ENCODE measurements at regions not wholly inside any gene's neighbourhood (a gene's known extent, or its start where the extent isn't known, plus 50 kb on each side); places are given as distances from the start of the nearest gene placed in this dataset.

DNA sequence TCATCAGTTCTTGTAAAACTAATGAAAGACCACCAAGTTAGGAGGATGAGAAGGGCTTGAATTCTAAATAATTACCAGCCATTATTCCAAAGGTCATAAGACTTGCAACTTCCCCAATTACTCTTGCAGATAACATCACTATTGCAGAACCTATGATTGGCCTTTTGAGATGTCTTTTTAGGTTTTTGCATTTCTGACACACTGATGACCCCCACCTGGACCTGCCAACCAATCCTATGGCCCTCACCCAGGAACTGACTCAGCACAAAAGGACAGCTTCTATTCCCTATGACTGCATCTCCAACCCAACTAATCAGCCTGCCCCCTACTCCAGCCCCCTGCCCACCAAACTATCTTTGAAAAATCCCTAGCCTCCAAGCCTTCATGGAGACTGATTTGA lies 111.5 kb upstream of the COPS8 start:
- Histone ChIP-seq H3K4me3 (ENCODE audit: low read depth, low read length) (no peak overlapping the region), H3K9me3 (ENCODE audit: control insufficient read depth in 2 of 2, low read length in 2 of 2) (no peaks in the 10 kb centered on the region), H3K27me3 (ENCODE audit: control insufficient read depth, insufficient read depth, low read length) (no peaks in the 10 kb centered on the region), H3K27ac (ENCODE audit: insufficient read depth, low read length, poor library complexity, severe bottlenecking) (no peak overlapping the region), H3K4me1 (ENCODE audit: control insufficient read depth, insufficient read depth, low read length, poor library complexity, severe bottlenecking) (no peaks in the 10 kb centered on the region), H3K36me3 (ENCODE audit: control insufficient read depth, insufficient read depth, low read length) (no peaks in the 10 kb centered on the region)
- Mint-ChIP-seq H3K4me1 (peaks cover 0 to 11% (median 8%) of the 10 kb centered on the region in 4 donors), H3K9me3 (no peaks in the 10 kb centered on the region), H3K4me3 (no peak overlapping the region), H3K36me3 (no peaks in the 10 kb centered on the region), H3K27me3 (peaks cover 39% of the 10 kb centered on the region), H3K27ac (no peak overlapping the region)
- ATAC-seq (ENCODE audit: low read depth in 2 of 2): no peak
- no peak for DNase-seq

DNA sequence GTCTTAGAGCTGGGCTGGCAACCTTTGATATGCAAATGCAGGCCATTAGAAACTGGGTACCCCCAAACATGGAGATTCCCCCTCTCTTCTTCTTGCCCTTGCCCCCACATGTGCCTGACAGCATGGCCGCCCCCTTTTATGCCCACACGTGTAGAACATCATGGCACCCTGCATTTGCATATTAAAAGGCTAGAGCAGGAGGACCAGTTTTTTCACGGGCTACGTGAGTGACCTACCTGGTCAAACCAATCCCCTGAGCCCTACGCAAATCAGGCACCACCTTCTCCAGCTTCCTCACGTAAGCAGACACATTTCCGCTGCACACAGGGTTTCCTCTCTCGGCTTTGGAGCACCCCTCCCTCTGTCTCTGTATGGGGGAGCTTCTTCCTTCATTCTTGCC lies 110.9 kb upstream of the COPS8 start:
- no peak overlapping the region for H3K4me3 ChIP-seq (ENCODE audit: low read depth, low read length)
- DNase-seq (no peak), ATAC-seq (ENCODE audit: low read depth in 2 of 2) (no peak)
- H3K4me1 ChIP-seq (ENCODE audit: control insufficient read depth, insufficient read depth, low read length, poor library complexity, severe bottlenecking): no peaks in the 10 kb centered on the region
- no peak overlapping the region for H3K27ac Mint-ChIP-seq
- H3K27me3 ChIP-seq (ENCODE audit: control insufficient read depth, insufficient read depth, low read length): no peaks in the 10 kb centered on the region
- no peaks in the 10 kb centered on the region for H3K9me3 ChIP-seq (ENCODE audit: control insufficient read depth in 2 of 2, low read length in 2 of 2)
- H3K36me3 ChIP-seq (ENCODE audit: control insufficient read depth, insufficient read depth, low read length): no peaks in the 10 kb centered on the region
- H3K9me3 Mint-ChIP-seq: no peaks in the 10 kb centered on the region
- H3K27me3 Mint-ChIP-seq: peaks cover 37% of the 10 kb centered on the region
- no peak overlapping the region for H3K27ac ChIP-seq (ENCODE audit: insufficient read depth, low read length, poor library complexity, severe bottlenecking)
- no peak overlapping the region for H3K4me3 Mint-ChIP-seq
- no peaks in the 10 kb centered on the region for H3K36me3 Mint-ChIP-seq
- H3K4me1 Mint-ChIP-seq: peaks cover 0 to 6% (median 3%) of the 10 kb centered on the region in 4 donors

DNA sequence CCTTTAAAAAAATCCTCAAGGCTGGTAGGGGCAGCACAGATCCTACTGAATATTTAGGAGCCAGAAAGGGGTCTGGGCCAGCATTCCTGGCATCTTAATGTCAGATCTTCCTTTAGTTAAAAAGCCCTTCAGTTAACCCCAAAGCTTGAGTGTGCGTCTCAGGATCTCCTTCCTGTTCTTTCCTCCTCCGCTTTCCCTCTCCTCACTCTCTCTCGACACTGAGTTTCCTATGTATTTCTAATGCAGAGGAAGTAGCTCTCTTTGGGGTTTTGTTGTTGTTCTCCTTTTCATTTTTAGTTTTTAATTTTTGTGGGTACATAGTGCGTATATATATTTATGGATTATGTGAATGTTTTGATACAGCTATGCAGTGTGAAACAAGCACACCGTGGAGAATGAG lies 109.9 kb upstream of the COPS8 start:
- Mint-ChIP-seq H3K36me3 (no peaks in the 10 kb centered on the region), H3K4me1 (no peaks in the 10 kb centered on the region), H3K9me3 (no peaks in the 10 kb centered on the region), H3K27ac (no peak overlapping the region), H3K4me3 (no peak overlapping the region), H3K27me3 (peaks cover 39% of the 10 kb centered on the region)
- ATAC-seq (ENCODE audit: low read depth in 2 of 2) (no peak), DNase-seq (no peak)
- Histone ChIP-seq H3K4me1 (ENCODE audit: control insufficient read depth, insufficient read depth, low read length, poor library complexity, severe bottlenecking) (no peaks in the 10 kb centered on the region), H3K9me3 (ENCODE audit: control insufficient read depth in 2 of 2, low read length in 2 of 2) (no peaks in the 10 kb centered on the region), H3K4me3 (ENCODE audit: low read depth, low read length) (no peak overlapping the region), H3K36me3 (ENCODE audit: control insufficient read depth, insufficient read depth, low read length) (no peaks in the 10 kb centered on the region), H3K27ac (ENCODE audit: insufficient read depth, low read length, poor library complexity, severe bottlenecking) (no peak overlapping the region), H3K27me3 (ENCODE audit: control insufficient read depth, insufficient read depth, low read length) (no peaks in the 10 kb centered on the region)

DNA sequence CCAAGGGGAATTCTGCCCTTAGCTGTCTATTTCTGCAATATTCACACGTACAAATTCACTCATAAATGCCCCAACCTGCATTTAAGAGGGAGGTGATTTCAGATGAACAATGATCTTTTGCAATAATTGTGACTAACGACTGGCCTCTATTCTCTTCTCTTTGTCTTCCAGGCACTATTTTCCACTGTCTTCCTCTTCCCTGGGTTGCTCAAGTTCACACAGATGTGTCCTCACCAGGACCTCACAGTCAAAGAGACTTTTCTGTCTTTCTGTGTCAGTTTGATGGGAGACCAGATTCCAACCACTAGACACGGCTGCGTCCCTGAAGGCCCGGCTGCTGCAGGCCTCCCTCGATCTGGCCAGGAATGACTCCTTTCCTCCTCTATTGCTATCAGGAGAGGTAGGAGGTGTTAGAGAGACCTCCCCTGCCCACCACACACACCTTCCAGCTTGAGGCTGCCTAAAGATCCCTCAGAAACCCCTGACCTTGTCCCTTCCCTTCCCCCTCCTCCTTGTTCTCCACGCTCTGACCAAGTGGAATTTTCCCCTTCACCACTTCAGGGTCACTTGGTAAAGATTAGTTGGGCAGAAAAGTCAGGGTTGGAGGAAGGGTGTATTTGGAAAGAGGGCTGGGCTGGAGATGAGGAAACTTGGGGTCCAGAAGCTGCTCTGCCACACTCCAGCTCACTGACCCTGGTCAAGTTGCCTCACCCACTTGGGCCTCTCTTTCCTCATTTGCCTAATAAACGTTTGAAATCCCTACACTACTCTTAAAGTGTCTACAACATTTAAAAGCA lies 109.2 kb upstream of the COPS8 start:
- no peak overlapping the region for H3K27ac Mint-ChIP-seq

DNA sequence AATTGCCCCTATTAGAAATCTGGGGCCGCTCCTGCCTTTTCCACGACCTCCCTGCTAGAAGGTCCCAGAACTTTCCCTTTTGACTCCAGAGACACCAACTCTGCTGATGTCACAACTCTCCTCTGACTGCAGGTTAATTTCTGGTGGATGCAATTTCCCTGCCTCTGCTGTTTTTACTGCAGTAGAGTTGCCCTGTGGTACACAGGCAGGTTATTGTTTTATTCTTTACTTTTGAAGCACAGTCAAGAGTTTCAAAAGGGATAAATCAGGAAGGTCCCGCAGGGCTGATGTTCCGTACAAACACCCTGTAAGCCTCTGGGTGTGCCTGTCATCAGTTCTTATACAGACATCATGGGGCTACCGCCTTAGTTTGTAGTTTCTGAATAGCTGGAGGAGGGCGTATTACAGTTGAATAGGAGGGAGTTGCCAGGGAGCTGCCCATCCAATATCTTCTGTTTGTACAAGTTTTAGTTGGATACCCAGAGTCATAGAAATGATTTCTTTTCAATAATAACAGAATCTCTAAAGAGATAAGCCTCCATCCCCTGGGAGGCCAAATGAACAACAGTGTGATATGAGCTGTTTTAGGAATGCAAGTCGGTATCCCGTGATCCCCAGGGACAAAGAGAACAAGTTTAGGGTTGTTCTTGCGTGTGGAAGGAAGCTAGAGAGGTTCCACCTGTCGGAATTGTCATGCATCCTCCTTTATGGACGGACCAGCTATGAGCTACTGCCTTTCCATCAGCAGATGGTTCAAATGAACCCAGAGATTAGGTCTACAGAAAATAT lies 108.4 kb upstream of the COPS8 start:
- H3K27me3 Mint-ChIP-seq: peaks cover 37% of the 10 kb centered on the region
- no peak overlapping the region for H3K27ac ChIP-seq (ENCODE audit: insufficient read depth, low read length, poor library complexity, severe bottlenecking)
- ATAC-seq (ENCODE audit: low read depth in 2 of 2): no peak
- no peak overlapping the region for H3K4me3 ChIP-seq (ENCODE audit: low read depth, low read length)
- H3K36me3 ChIP-seq (ENCODE audit: control insufficient read depth, insufficient read depth, low read length): no peaks in the 10 kb centered on the region
- no peaks in the 10 kb centered on the region for H3K4me1 ChIP-seq (ENCODE audit: control insufficient read depth, insufficient read depth, low read length, poor library complexity, severe bottlenecking)
- DNase-seq: no peak
- no peaks in the 10 kb centered on the region for H3K36me3 Mint-ChIP-seq
- H3K4me1 Mint-ChIP-seq: no peaks in the 10 kb centered on the region
- H3K9me3 Mint-ChIP-seq: peaks cover 0 to 5% (median 0%) of the 10 kb centered on the region in 7 donors
- no peak overlapping the region for H3K4me3 Mint-ChIP-seq
- H3K9me3 ChIP-seq (ENCODE audit: control insufficient read depth in 2 of 2, low read length in 2 of 2): no peaks in the 10 kb centered on the region
- no peaks in the 10 kb centered on the region for H3K27me3 ChIP-seq (ENCODE audit: control insufficient read depth, insufficient read depth, low read length)
- no peak overlapping the region for H3K27ac Mint-ChIP-seq

More for the DNA sequence above, 109.2 kb upstream of the COPS8 start:
- no peak overlapping the region for H3K27ac ChIP-seq (ENCODE audit: insufficient read depth, low read length, poor library complexity, severe bottlenecking)
- H3K4me3 ChIP-seq (ENCODE audit: low read depth, low read length): no peak overlapping the region
- no peaks in the 10 kb centered on the region for H3K36me3 ChIP-seq (ENCODE audit: control insufficient read depth, insufficient read depth, low read length)
- H3K4me3 Mint-ChIP-seq: no peak overlapping the region
- no peaks in the 10 kb centered on the region for H3K36me3 Mint-ChIP-seq
- no peaks in the 10 kb centered on the region for H3K4me1 Mint-ChIP-seq
- no peaks in the 10 kb centered on the region for H3K4me1 ChIP-seq (ENCODE audit: control insufficient read depth, insufficient read depth, low read length, poor library complexity, severe bottlenecking)
- no peaks in the 10 kb centered on the region for H3K27me3 ChIP-seq (ENCODE audit: control insufficient read depth, insufficient read depth, low read length)
- ATAC-seq (ENCODE audit: low read depth in 2 of 2): no peak
- H3K27me3 Mint-ChIP-seq: peaks cover 38% of the 10 kb centered on the region
- no peaks in the 10 kb centered on the region for H3K9me3 ChIP-seq (ENCODE audit: control insufficient read depth in 2 of 2, low read length in 2 of 2)
- no peaks in the 10 kb centered on the region for H3K9me3 Mint-ChIP-seq
- no peak for DNase-seq

DNA sequence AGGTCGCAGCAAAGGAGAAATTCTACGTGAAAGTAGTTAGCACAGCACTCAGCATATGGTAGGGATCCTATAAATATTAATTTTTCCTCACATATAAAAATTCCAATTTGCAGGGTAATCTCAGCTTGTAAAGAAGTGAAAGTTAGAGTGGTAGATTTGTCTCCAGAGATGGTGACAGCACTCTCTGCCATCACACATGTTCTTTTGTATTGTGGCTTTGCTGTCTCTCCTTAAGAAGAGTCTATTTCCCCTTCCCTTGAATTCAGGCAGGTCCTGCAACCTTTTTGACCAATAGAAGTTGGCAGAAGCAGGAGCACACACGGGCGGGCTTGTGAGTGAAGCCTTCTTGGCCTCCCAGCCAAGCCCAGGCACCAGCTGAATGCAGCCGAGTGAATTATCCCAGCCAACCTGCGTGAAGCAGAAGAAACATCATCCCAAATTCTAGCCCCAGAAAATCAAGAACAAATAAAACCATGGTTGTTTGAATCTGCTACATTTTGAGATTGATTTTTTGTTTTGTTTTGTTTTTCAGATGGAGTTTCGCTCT lies 107.8 kb upstream of the COPS8 start:
- Histone ChIP-seq H3K36me3 (ENCODE audit: control insufficient read depth, insufficient read depth, low read length) (no peaks in the 10 kb centered on the region), H3K4me1 (ENCODE audit: control insufficient read depth, insufficient read depth, low read length, poor library complexity, severe bottlenecking) (no peaks in the 10 kb centered on the region), H3K9me3 (ENCODE audit: control insufficient read depth in 2 of 2, low read length in 2 of 2) (peaks cover 0 to under 1% of the 10 kb centered on the region in 2 experiments), H3K27ac (ENCODE audit: insufficient read depth, low read length, poor library complexity, severe bottlenecking) (no peak overlapping the region), H3K4me3 (ENCODE audit: low read depth, low read length) (no peak overlapping the region), H3K27me3 (ENCODE audit: control insufficient read depth, insufficient read depth, low read length) (no peaks in the 10 kb centered on the region)
- Mint-ChIP-seq H3K36me3 (no peaks in the 10 kb centered on the region), H3K4me1 (no peaks in the 10 kb centered on the region), H3K4me3 (no peak overlapping the region), H3K9me3 (peaks cover 0 to 8% (median 0%) of the 10 kb centered on the region in 7 donors), H3K27ac (no peak overlapping the region), H3K27me3 (peaks cover 32% of the 10 kb centered on the region)
- no peak for ATAC-seq (ENCODE audit: low read depth in 2 of 2)
- no peak for DNase-seq

DNA sequence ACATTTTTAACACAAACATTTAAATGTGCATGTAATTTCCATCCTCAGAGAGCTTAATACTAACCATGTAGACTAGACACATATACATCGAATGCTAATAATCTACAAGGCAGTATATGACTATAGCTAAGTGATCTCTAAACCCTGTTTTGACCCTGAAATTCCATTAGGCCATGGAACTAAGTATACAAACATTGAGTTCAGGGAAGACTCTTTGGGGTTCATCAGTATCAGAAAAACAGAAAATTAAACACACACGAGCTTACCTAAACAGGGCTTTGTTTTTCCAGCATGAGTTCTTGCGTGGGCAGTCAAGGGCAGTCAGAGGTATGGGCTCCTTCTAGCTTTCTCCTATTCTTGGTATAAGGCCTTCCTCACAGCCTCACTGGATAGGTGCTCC lies 106.0 kb upstream of the COPS8 start:
- no peaks in the 10 kb centered on the region for H3K36me3 Mint-ChIP-seq
- H3K4me3 ChIP-seq (ENCODE audit: low read depth, low read length): no peak overlapping the region
- no peak overlapping the region for H3K4me3 Mint-ChIP-seq
- no peaks in the 10 kb centered on the region for H3K4me1 Mint-ChIP-seq
- H3K27ac ChIP-seq (ENCODE audit: insufficient read depth, low read length, poor library complexity, severe bottlenecking): no peak overlapping the region
- peaks cover 0 to 3% of the 10 kb centered on the region in 2 experiments for H3K9me3 ChIP-seq (ENCODE audit: control insufficient read depth in 2 of 2, low read length in 2 of 2)
- no peak for ATAC-seq (ENCODE audit: low read depth in 2 of 2)
- H3K4me1 ChIP-seq (ENCODE audit: control insufficient read depth, insufficient read depth, low read length, poor library complexity, severe bottlenecking): no peaks in the 10 kb centered on the region
- H3K9me3 Mint-ChIP-seq: peaks cover 0 to 15% (median 0%) of the 10 kb centered on the region in 7 donors
- no peak overlapping the region for H3K27ac Mint-ChIP-seq
- peaks cover 29% of the 10 kb centered on the region for H3K27me3 Mint-ChIP-seq
- H3K27me3 ChIP-seq (ENCODE audit: control insufficient read depth, insufficient read depth, low read length): no peaks in the 10 kb centered on the region
- H3K36me3 ChIP-seq (ENCODE audit: control insufficient read depth, insufficient read depth, low read length): no peaks in the 10 kb centered on the region
- DNase-seq: no peak

Data from CD4-positive, CD25-positive, alpha-beta regulatory T cell (primary cell).